DMS79 treated with DMSO at 0.1 percent for 48 hours (cell line): ENCODE measurements at regions not wholly inside any gene's neighbourhood (a gene's known extent, or its start where the extent isn't known, plus 50 kb on each side); places are given as distances from the start of the nearest gene placed in this dataset.

Source experiments
- DNase-seq: peaks from one replicate; lab custom pipeline; 2025; lab: John Stamatoyannopoulos, UW

- no peak for DNase-seq
These were observed 998.1 kb upstream of the TMEM132C start for GRCh38 chr12:127268706-127269425.

- DNase-seq, result no peak
These were observed 996.8 kb upstream of the TMEM132C start for GRCh38 chr12:127270193-127270592.

GRCh38 chr12:127271776-127272175 is 995.2 kb upstream of the TMEM132C start:
- no peak for DNase-seq

GRCh38 chr12:127272864-127273263 is 994.1 kb upstream of the TMEM132C start:
- DNase-seq, result no peak

GRCh38 chr12:127273626-127274025 is 993.3 kb upstream of the TMEM132C start:
- no peak for DNase-seq

GRCh38 chr12:127275416-127275815 is 991.6 kb upstream of the TMEM132C start:
- DNase-seq, result no peak

- no peak for DNase-seq
These were observed 989.1 kb upstream of the TMEM132C start for GRCh38 chr12:127277882-127278281.

GRCh38 chr12:127278351-127278750 is 988.6 kb upstream of the TMEM132C start:
- no peak for DNase-seq

GRCh38 chr12:127280393-127281275 is 986.3 kb upstream of the TMEM132C start:
- DNase-seq, result no peak

GRCh38 chr12:127282786-127283565 is 984.0 kb upstream of the TMEM132C start:
- DNase-seq, result no peak

GRCh38 chr12:127284021-127284420 is 982.9 kb upstream of the TMEM132C start:
- DNase-seq, result no peak

- no peak for DNase-seq
These were observed 982.0 kb upstream of the TMEM132C start for GRCh38 chr12:127284870-127285431.

- DNase-seq, result no peak
These were observed 980.7 kb upstream of the TMEM132C start for GRCh38 chr12:127286281-127286680.

- DNase-seq, result no peak
These were observed 979.7 kb upstream of the TMEM132C start for GRCh38 chr12:127287256-127287655.

GRCh38 chr12:127290251-127290650 is 976.7 kb upstream of the TMEM132C start:
- no peak for DNase-seq

GRCh38 chr12:127292736-127293135 is 974.2 kb upstream of the TMEM132C start:
- DNase-seq, result no peak

GRCh38 chr12:127293507-127294310 is 973.3 kb upstream of the TMEM132C start:
- DNase-seq, result no peak

- DNase-seq, result no peak
These were observed 972.2 kb upstream of the TMEM132C start for GRCh38 chr12:127294651-127295210.

- no peak for DNase-seq
These were observed 971.3 kb upstream of the TMEM132C start for GRCh38 chr12:127295630-127296029.

- no peak for DNase-seq
These were observed 970.4 kb upstream of the TMEM132C start for GRCh38 chr12:127296591-127296990.

- no peak for DNase-seq
These were observed 969.6 kb upstream of the TMEM132C start for GRCh38 chr12:127297327-127297726.
